HG02938 (cell line): ENCODE measurements at regions not wholly inside any gene's neighbourhood (a gene's known extent, or its start where the extent isn't known, plus 50 kb on each side); places are given as distances from the start of the nearest gene placed in this dataset.

ENCODE experiments used
- ATAC-seq: cut with Tn5 transposase; IDR thresholded peaks from one replicate; pipeline ENCODE4 v1.9.1; 2021; ENCODE audit warnings: mild to moderate bottlenecking, moderate library complexity; ENCODE audit not compliant: unreplicated experiment

DNA sequence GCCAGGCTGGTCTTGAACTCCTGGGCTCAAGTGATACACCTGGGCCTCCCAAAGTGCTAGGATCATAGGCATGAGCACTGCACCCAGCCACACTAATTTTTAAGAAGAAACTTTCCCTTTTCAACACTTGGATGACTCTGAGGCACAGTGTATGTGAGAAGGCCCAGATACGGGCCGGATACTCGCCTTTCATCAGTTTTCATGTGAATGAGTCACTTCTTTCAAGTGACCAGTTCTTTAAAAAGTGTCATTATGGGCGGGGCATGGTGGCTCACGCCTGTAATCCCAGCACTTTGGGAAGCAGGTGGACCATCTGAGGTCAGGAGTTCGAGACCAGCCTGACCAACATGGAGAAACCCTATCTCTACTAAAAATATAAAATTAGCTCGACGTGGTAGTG, 120.8 kb downstream of the CTTN start:
- no peak for ATAC-seq

DNA sequence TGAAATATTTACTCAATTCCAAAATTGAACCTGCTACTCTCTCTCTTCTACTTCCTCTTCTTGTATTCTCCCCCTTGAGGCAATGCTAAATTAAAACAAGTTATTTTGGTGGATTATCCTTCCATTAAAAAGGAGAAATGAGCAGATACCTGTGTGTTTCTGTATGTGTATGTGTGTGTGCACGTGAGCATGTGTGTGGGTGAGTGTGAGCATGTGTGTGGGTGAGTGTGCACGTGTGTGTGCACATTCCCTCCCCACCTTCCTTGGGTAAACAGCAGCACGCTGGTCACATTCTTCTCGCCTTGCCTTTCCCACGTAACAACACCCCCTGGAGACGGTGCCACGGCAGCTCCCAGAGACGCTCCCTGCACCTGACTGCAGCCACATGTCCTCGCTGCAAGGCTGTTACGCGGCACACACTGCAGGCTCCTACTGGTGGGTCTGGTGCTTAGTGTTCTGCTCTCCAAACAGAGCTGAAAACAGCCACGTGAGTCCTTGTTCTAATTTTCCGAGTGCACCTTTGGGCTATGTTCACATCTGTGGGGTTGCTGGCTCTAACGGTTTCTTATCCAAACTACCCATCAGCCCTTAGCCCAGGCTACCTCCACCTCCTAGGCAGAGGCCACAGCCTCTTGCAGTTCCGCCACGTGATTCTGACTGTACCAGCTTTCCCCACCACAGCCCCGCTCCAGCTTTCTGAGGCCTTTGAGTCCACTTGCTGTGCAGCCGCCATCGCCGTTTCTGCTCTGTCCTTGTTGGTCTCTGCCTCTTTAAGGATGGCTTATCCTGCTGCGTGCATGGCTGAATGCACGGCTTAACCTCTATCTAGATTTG, 123.4 kb downstream of the CTTN start:
- ATAC-seq: no peak

DNA sequence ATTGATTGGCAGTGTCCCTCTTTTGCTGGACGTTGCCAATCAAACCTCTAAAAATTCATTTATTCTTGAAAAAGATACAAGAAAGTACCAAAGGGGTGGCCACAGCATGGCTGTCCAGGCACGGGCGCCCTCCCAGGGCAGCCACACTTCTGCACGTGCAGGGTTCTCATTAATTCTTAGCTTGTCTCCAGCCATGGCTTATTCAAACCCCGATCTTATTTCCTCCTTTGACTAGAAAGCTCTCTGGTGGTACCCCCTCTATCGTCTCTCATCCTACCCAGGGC, 123.9 kb downstream of the CTTN start:
- ATAC-seq: no peak

DNA sequence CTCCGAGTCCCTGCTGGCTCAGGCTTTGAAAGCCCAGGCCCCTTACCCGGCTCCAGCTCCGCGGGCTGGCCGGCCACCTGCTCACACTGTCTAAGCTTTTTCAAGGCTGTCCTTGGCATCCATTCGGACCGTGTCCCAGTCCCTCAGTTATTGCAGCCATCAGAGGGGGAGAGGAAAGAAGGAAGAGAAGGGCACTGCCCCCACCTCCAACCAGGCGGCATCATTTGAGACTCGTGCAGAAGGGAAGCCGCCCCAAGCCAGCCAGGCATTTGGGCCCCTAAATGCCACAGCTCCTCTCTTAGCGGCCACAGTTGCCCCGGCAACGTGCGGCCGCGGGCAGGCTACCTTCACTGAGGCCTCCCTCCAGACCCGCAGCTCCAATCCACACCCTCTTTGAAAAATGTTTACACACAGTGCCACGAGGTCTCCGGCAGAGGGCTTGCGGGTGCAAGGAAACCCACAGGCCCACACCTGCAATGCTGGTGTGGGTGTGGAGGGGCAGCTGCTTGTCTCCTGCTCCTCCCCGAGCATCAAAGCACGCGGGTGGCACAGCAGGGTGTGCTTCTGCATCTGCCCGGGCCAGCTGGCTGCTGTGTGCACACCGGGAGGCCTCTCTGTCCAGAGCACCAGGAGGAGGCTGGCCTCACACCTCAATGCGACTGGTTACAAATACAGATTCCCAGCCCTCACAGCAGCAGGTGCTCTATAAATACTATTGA, 124.4 kb downstream of the CTTN start:
- no peak for ATAC-seq

DNA sequence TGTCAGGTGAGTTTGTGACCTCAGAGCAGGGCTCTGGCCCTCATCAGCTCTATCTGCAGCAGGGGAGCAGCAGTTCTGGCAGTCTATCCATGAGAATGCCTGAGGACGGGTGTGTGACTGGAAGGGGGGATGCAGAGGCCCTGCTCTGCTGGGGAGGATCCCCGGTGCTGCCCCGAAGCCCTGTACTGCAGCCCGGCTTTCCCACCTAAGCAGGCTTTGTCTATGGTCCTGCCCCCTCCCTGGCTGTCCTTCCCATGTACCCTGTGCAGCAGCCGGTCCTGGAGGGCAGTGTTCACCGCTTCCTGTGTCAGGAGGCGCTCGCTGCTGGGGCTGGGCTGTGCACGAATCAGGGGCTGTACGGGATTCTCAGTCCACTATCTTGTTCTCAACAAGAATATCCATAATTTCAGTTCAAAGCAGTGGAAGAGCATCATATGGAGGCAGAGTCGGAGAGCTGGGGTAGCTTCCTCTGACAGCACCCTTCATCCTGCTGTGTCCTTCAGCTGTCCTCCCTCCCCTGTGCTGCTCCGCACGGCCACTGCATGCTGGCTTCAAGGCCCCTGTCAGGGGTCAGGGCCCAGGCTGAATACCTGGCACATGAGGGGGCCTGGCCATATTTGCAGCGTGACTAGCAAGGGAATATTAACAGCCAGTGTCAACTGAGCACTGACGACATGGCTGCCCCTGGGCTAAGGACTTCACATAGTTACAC, 125.2 kb downstream of the CTTN start:
- no peak for ATAC-seq

DNA sequence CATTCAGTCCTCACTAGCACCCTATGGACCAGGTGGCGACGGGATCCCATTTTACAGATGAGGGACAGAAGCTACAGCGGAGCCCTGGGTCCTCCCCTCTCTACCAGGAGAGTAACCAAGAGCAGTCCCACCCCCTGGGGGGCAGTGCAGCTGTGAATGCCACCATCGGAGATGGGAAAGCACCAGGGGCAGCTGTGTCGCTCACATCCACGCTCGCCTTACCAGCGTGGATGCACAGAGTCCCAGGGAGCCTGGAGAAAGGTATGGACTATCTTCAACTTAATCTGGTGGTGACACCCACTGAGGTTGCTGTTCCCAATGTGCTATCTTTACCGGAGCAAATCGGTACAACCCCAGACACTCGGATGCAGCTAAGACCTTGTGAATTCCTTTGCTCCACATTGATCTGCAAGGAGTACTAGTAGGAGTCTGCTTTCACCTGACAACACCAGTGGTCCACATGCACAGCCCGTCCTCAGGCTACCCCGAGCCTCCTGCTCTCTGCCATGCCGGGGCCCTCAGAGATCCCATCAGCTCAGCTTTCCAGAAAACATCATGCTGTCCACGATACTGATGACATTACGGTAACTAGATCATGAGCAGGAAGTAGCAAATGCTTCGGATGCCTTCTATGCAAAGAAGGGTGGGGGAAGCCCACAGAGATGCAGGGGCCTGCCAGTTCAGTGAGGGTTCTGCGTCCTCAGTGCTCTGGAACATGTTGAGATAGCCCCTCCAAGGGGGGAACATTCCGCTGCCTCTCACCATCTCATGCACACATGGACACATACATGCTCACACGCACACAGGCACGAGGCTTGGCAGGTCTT, 126.0 kb downstream of the CTTN start:
- ATAC-seq: no peak

DNA sequence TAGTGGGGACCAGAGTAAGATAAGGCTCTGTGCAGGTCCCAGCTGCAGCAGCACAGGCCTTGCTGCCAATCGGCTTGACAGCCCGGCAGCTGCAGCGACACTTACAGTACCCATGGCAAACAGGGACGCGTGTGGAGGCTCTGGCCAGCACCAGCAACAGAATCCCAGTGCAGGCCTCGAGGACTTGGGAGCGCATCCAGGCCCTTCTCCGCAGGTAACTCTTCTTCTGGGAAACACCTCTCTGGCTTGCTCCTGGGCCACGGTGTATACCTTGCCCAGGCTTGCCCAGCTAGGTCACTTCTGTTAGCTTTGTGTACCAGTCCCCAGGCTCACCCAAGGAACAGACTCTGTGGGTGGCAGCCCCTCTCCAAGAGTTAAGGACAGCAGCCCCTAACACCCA, 126.7 kb downstream of the CTTN start:
- ATAC-seq: no peak

DNA sequence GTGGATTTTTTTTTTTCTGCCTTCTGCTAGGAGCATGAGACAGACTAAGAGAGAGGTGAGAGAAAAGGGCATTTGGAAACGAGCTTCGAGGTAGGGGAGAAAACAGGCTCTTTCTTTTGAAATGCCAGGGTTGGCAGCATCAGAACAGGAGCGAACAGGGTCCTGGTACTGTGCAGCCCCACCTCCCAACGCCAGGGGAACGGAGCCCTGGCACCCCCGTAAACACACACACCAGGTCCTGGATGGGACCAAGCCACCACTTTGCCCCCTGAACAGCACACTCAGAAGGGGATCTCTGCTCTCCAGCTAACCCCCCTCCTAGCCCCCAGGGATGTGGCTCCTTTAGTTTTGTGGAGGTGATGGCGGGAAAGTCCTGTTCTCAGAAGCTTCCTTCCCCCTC, 127.1 kb downstream of the CTTN start:
- no peak for ATAC-seq

DNA sequence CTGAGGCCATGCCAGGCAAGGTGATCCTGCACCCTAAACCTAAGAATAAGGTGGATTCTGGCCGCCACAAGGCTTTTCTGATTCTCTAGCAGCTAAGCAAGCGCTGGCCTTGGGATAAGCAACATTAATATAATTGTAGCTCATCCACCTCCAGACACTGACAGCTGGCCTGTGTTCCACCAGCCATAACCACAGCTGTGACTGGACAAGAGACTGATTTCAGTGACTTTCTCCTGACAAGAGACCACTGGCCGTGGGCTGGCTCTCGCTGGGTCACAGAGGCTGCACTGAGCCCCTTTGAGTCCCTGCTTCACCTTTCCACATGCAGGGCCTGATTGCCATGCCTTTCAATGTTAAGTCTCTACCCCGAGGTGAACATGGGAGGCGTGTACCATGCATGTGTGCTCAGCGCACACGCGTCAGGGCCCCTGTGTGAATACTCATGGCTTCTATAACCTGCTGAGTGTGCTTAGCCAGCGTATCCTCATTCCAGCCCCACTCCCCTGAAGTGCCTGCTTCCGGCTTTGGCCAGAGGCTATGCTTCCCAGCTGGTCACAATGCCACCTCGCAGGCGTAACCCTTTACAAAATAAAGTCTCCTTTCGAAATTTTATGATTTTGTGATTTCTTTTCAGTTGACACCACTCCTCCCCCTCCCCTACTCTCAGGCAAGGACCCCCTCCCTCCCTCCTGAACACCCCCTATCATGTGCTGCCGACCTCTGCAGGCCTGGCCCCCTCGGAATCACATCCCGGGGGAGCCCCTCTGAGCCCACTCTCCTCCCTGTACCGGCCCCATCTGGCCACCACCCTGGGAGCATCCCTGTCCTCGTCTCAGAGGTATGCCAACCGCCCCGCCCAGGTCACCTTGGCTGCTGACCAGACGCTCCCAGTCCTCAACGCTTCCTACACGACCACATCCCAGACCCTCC, 128.1 kb downstream of the CTTN start:
- ATAC-seq: no peak

DNA sequence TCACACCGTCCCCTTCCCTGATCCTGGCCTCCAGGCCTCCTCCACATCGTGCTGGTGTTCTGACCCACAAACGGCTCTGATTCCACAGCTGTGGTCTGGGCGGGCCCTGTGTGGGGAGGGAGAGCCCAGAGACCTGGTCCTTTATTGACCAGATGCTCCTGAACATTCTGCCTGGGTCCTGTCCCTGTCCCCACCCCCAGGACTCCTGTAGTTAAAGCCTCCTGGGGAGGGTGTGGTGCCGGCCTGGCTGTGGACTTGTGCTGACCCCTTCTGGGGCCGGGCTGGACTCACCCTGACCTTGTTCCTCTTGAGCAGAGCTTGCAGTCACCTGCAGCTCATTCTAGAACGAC, 128.7 kb downstream of the CTTN start:
- ATAC-seq: no peak

DNA sequence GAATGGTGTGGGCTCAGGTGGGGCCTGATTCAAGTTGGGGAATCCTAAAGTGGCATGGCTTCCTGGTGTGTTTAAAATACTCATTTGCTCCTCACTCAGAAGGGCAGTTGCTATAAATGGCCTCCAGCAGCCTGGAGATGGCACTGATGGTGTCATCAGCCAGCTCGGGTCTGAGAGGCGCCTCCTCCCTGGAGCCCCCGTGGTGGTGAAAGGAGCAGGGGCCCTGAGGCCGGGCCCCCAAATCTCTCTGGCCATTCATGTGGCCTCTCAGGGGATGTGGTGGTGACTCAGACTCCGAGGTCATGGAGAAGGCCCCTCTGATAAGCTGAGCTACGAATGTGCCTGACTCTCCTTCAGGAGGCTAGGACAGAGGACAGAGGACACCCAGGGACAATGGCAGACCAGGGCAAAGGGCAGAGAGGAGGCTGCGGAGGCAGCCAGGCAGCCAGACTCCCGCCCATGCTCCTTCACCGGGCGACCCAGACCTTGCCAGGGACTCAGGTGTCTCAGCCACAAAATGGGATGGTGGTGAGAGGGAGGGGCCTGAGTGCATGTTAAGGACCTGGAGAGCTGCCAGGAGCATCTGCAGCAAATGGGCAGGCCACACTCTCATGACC, 129.2 kb downstream of the CTTN start:
- ATAC-seq: no peak

DNA sequence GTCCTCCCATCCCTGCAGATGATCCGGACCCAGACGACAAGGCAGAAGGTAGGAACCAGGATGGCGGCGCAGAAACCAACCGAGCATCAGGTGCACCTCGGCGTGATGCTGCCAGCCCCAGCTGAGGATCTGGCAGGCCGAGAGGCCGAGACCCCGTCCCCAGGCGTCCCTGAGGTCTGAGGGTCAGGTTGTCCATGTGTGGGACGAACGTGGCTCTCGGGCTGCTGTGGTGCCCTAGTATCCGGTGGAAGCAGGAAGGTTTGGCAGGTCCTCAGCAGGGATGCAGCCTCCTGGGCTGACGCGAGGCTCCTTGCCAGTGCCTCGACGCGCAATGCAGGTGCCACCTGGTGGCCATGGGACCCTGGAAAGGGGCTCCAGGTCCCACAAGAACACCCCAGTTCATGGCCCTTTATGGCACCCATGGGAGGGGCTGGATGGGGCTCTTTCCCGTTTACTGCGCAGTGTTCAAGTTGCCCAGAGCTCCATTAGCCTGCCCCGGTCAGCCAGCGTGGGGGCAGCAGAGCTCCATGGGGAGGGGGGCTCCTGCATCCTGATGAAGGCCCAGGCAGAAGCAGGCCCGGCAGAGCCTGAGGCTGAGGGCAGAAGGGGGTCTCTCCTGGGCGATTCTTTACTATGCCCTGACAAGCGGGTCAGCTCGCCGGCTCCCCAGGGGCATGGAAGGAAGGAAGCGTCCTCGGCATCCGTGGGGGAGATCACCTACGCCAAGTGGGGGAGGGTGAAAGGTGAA, 129.9 kb downstream of the CTTN start:
- no peak for ATAC-seq

DNA sequence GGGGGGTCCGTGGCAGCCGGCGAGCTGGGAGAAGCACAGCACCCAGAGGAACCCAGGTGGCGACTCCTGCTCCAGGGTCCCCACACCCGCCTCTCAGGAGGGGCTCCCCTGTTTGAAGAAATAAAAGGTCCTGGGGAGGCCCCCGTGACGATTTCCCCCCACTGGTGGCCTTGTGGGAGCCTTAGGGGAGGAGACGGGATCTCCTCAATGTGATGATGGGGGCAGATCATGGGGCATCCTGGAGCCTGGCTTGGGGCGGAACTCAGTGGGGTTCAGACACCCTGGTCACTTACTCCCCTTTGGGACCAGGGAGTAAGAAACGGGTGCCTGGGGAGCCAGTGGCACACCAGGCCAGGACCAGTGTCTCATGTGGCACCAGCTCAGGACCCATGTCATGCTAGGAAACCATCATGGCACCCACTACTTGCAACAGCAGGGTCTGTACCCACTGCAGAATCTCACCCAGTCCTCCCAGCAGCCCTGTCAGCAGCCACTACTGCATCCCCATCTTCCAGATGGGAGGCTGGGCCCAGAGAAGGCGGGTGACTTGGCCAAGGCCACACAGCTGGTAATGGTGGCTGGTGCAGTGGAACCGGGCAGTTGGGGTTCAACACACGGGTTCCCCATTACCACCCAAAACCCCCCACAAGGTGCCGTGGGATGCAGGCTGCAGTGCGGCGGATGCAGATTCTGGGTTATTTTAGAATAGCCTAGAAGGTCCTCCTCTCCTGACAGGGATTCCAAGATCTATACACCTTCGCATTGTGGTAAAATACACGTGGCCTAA, 130.7 kb downstream of the CTTN start:
- no peak for ATAC-seq

DNA sequence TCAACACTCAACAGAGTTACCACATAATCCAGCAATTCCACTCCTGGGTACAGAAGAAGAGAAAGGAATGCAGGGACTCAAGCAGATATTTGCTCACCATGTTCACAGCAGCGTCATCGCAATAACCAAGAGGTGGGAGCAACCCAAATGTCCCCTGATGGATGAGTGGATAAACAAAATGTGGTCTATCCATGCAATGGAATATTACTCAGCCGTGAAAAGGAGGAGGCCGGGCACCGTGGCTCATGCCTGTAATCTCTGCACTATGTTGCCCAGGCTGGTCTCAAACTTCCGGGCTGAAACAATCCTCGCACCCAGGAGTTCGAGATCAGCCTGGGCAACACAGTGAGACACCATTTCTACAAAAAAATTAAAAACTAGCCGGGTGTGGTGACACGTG, 131.7 kb downstream of the CTTN start:
- no peak for ATAC-seq

DNA sequence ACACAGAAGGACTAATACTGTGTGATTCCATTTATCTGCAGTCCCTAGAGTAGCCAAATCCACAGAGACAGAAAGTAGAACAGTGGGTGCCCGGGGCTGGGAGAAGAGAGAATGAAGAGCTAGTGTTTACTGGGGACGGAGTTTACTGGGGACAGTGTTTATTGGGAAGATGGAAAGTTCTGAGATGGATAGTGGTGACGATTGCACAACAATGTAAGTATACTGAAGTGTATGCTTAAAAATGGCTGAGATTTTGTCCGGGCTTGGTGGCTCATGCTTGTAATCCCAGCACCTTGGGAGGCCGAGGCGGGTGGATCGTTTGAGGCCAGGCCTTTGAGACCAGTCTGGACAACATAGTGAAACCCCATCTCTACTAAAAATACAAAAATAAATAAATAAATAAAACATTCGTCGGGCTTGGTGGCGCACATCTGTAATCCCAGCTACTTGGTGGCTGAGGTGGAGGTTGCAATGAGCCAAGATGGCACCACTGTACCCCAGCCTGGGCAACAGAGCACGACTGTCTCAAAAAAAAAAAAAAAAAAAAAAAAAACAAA, 132.4 kb downstream of the CTTN start:
- no peak for ATAC-seq

DNA sequence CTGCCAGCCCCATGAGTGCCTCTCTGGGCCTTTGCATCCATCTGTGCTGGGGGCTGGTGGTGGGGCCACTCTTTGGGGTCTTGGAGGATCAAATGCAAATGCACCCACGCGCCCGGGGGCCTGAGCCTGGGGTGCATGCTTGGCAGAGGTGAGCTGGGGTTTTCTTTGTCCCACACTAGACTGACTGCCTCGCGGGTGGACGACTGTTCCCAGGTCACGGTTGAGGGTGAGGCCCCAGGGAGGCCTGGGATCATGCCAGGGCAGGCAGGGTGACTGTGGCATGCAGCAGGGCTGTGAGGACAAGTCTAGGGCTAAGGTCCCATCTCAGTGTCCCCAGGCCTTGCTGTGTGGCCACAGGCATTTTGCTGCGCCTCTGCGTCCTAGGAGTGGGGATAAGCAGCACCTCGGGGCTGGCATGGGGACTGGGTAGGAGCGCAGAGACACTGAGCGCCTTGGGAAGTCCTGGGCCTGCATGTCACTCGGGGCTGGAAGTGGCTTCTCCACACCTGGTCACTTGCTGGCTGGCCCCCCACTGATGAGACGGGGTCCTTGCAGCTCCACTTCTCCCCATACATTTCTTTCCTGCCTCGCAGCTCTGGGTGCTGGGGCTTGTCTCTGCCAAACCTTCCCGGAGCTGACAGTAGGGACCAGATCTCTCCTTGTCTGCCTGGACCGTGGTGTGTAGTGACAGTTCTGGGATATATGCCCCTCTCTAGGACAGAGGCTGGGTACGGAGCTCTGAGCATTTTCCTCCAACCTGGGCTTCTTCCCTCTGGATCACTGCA, 133.1 kb downstream of the CTTN start:
- no peak for ATAC-seq

DNA sequence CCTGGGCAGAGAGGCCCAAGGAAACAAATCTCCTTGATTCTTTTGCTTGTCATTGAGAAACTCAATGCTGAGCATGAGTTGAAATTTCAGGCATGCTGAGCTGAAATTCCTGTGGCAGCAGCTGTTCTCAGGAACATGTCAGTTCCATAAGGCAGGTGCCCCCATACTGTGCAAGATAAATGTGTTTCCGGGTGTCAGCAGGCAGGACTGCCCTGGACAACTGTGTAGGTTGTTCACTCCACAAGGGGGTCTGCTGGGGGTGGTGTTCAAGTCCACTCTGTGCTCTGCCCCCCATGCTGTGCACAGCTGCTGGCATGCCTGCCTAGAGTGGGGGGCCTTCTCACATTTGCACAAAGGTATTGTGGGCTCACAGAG, 133.7 kb downstream of the CTTN start:
- no peak for ATAC-seq
